GM21381 (cell line): ENCODE measurements at regions not wholly inside any gene's neighbourhood (a gene's known extent, or its start where the extent isn't known, plus 50 kb on each side); places are given as distances from the start of the nearest gene placed in this dataset.
"Not testable (repeated sequence)": the region's sequence is repeated elsewhere in the genome, so short reads cannot be mapped to it uniquely, and the experiment has no call there.

Experiments
- ATAC-seq: cut with Tn5 transposase; IDR thresholded peaks from one replicate; pipeline ENCODE4 v1.9.1; 2021; ENCODE audit warnings: mild to moderate bottlenecking, moderate library complexity; ENCODE audit not compliant: unreplicated experiment

- ATAC-seq = no peak
Measured at GRCh38 chr18:67143028-67143427, 373.5 kb downstream of the DSEL start.

GRCh38 chr18:67142604-67143003 is 373.9 kb downstream of the DSEL start:
- ATAC-seq = no peak

GRCh38 chr18:67140495-67140894 is 376.0 kb downstream of the DSEL start:
- no peak for ATAC-seq

- no peak for ATAC-seq
Measured at GRCh38 chr18:67139899-67140298, 376.6 kb downstream of the DSEL start.

- no peak for ATAC-seq
Measured at GRCh38 chr18:67135981-67136380, 380.5 kb downstream of the DSEL start.

GRCh38 chr18:67134911-67135310 is 381.6 kb downstream of the DSEL start:
- no peak for ATAC-seq

- ATAC-seq = no peak
Measured at GRCh38 chr18:67133669-67134068, 382.9 kb downstream of the DSEL start.

GRCh38 chr18:67132919-67133318 is 383.6 kb downstream of the DSEL start:
- no peak for ATAC-seq

- no peak for ATAC-seq
Measured at GRCh38 chr18:67131498-67131897, 385.0 kb downstream of the DSEL start.

- ATAC-seq = not testable (repeated sequence)
Measured at GRCh38 chr18:67126751-67127150, 389.8 kb downstream of the DSEL start.

GRCh38 chr18:67123901-67124300 is 392.6 kb downstream of the DSEL start:
- no peak for ATAC-seq

- no peak for ATAC-seq
Measured at GRCh38 chr18:67117804-67118203, 398.7 kb downstream of the DSEL start.

GRCh38 chr18:67109535-67109934 is 407.0 kb downstream of the DSEL start:
- no peak for ATAC-seq

- ATAC-seq = no peak
Measured at GRCh38 chr18:67108894-67109293, 407.6 kb downstream of the DSEL start.

GRCh38 chr18:67104700-67105284 is 411.7 kb downstream of the DSEL start:
- peak; percentile 90 for ATAC-seq

- no peak for ATAC-seq
Measured at GRCh38 chr18:67094123-67094522, 422.4 kb downstream of the DSEL start.

- ATAC-seq = no peak
Measured at GRCh38 chr18:67092141-67092540, 424.4 kb downstream of the DSEL start.

GRCh38 chr18:67081482-67082211 is 434.9 kb downstream of the DSEL start:
- no peak for ATAC-seq

- no peak for ATAC-seq
Measured at GRCh38 chr18:67080601-67081000, 435.9 kb downstream of the DSEL start.

- ATAC-seq = no peak
Measured at GRCh38 chr18:67074309-67074708, 442.2 kb downstream of the DSEL start.

- no peak for ATAC-seq
Measured at GRCh38 chr18:67072791-67073190, 443.7 kb downstream of the DSEL start.

GRCh38 chr18:67068608-67069007 is 447.9 kb downstream of the DSEL start:
- no peak for ATAC-seq

- ATAC-seq = no peak
Measured at GRCh38 chr18:67047334-67047733, 443.4 kb upstream of the CDH19 start.
